H1 (cell line): ENCODE measurements at regions not wholly inside any gene's neighbourhood (a gene's known extent, or its start where the extent isn't known, plus 50 kb on each side); places are given as distances from the start of the nearest gene placed in this dataset.

Experiments used
- CTCF ChIA-PET: fragments of 300-600 bp; sonication (Branson Sonifier 250); formaldehyde crosslinking; loops from one replicate; lab custom pipeline; 2021; ENCODE audit not compliant: partially characterized antibody; lab: Charles Lee
- POLR2A ChIA-PET: fragments of 300-600 bp; sonication (Branson Sonifier 250); formaldehyde crosslinking; loops from one replicate; lab custom pipeline; 2021; ENCODE audit warnings: inconsistent platforms; ENCODE audit not compliant: partially characterized antibody; lab: Charles Lee
- DNase-seq, 2 experiments: peaks; one replicate each; pipeline versions ENCODE4 v3.0.0 to v3.0.0-alpha.2; 2010 to 2022; ENCODE audit warnings: low spot score in 2 of 2, low read depth in 1 of 2, mixed read lengths in 1 of 2
- FAIRE-seq: peaks from 2 replicates; lab custom pipeline; 2011; peaks lifted over from hg19 to GRCh38; lab: Jason Lieb, UNC
- H2AFZ ChIP-seq: 2 replicates; pipeline ENCODE4 v1.8.1; 2012; ENCODE audit warnings: low read length, inconsistent platforms
- H2AK5ac ChIP-seq: 2 replicates; pipeline ENCODE4 v1.6.1; 2013; ENCODE audit warnings: low read depth, low read length
- H2BK120ac ChIP-seq: replicated peaks from 2 replicates; pipeline ENCODE3; 2013; ENCODE audit warnings: low read depth, low read length, inconsistent platforms
- H2BK12ac ChIP-seq: 2 replicates; pipeline ENCODE4 v1.6.1; 2013; ENCODE audit warnings: low read depth, low read length
- H2BK15ac ChIP-seq: 2 replicates; pipeline ENCODE4 v1.6.1; 2013; ENCODE audit warnings: low read length
- H2BK20ac ChIP-seq: 2 replicates; pipeline ENCODE4 v1.6.1; 2013; ENCODE audit warnings: low read length
- H2BK5ac ChIP-seq: 2 replicates; pipeline ENCODE4 v1.6.1; 2013; ENCODE audit warnings: low read depth, low read length
- H3K14ac ChIP-seq: 2 replicates; pipeline ENCODE4 v1.6.1; 2013; ENCODE audit warnings: inconsistent platforms; ENCODE audit not compliant: insufficient read length
- H3K18ac ChIP-seq: 2 replicates; pipeline ENCODE4 v1.6.1; 2013; ENCODE audit warnings: low read length; ENCODE audit errors: extremely low read depth
- H3K23ac ChIP-seq: 2 replicates; pipeline ENCODE4 v1.6.1; 2013; ENCODE audit warnings: inconsistent platforms; ENCODE audit not compliant: insufficient read length
- H3K23me2 ChIP-seq: 2 replicates; pipeline ENCODE4 v1.6.1; 2013; ENCODE audit warnings: low read depth, low read length
- H3K27ac ChIP-seq: 2 replicates; pipeline ENCODE4 v1.6.1; 2011; ENCODE audit warnings: low read depth, low read length, inconsistent platforms
- H3K27me3 ChIP-seq, 4 experiments: replicated peaks in 1 of 4; 1 replicate in 1 of 4; 2 replicates in 3 of 4; pipeline versions ENCODE4 v1.6.1 to v1.8.1; 2011 to 2013; ENCODE audit warnings: low read length in 3 of 4, mild to moderate bottlenecking in 3 of 4, inconsistent platforms in 2 of 4, mixed read lengths in 2 of 4, moderate library complexity in 1 of 4; ENCODE audit not compliant: control insufficient read depth in 3 of 4, insufficient read depth in 3 of 4; ENCODE audit errors: extremely low read depth in 1 of 4
- H3K36me3 ChIP-seq, 4 experiments: 2 replicates each; pipeline versions ENCODE4 v1.6.1 to v1.8.1; 2011 to 2013; ENCODE audit warnings: mild to moderate bottlenecking in 4 of 4, low read length in 3 of 4, moderate library complexity in 2 of 4, control low read depth in 1 of 4, inconsistent platforms in 1 of 4; ENCODE audit not compliant: insufficient read depth in 4 of 4, control insufficient read depth in 2 of 4
- H3K4ac ChIP-seq: replicated peaks from 2 replicates; pipeline ENCODE3; 2013; ENCODE audit warnings: low read length, low read depth, mixed read lengths, inconsistent platforms; ENCODE audit not compliant: insufficient read length
- H3K4me1 ChIP-seq, 4 experiments: replicated peaks in 1 of 4; 1 replicate in 1 of 4; 2 replicates in 3 of 4; pipeline versions ENCODE4 v1.6.1 to v1.8.1; 2011 to 2013; ENCODE audit warnings: low read length in 3 of 4, inconsistent platforms in 2 of 4, mixed read lengths in 1 of 4; ENCODE audit not compliant: insufficient read depth in 4 of 4, control insufficient read depth in 3 of 4
- H3K4me2 ChIP-seq, 2 experiments: 2 replicates each; pipeline versions ENCODE4 v1.6.1 to v1.8.1; 2011 to 2013; ENCODE audit warnings: low read depth in 2 of 2, low read length in 2 of 2, control low read depth in 1 of 2, inconsistent platforms in 1 of 2, mild to moderate bottlenecking in 1 of 2; ENCODE audit not compliant: insufficient read depth in 1 of 2
- H3K4me3 ChIP-seq, 4 experiments: fragments of 200-600, 300-600 bp in 1 of 4; sonication (generic), shearing (Covaris generic), sonication (Bioruptor Twin) in 1 of 4; 2 replicates each; pipeline versions ENCODE4 v1.5.1 to v1.8.1; 2011 to 2016; ENCODE audit warnings: low read length in 4 of 4, low read depth in 3 of 4, control low read depth in 2 of 4, inconsistent platforms in 2 of 4, mild to moderate bottlenecking in 2 of 4, mixed read lengths in 1 of 4, moderate library complexity in 1 of 4; ENCODE audit not compliant: insufficient read depth in 2 of 4; ENCODE audit errors: extremely low read depth in 1 of 4
- H3K56ac ChIP-seq: replicated peaks from 2 replicates; pipeline ENCODE3; 2013; ENCODE audit warnings: low read depth, mild to moderate bottlenecking, mixed read lengths, low read length, inconsistent platforms; ENCODE audit not compliant: insufficient read length
- H3K79me1 ChIP-seq: 2 replicates; pipeline ENCODE4 v1.6.1; 2013; ENCODE audit warnings: low read depth, low read length, control low read depth
- H3K79me2 ChIP-seq, 2 experiments: 2 replicates each; pipeline versions ENCODE4 v1.6.1 to v1.8.1; 2012 to 2013; ENCODE audit warnings: low read length in 2 of 2, mild to moderate bottlenecking in 2 of 2, inconsistent platforms in 1 of 2; ENCODE audit not compliant: insufficient read depth in 2 of 2, control insufficient read depth in 1 of 2
- H3K9ac ChIP-seq, 4 experiments: replicated peaks in 1 of 4; 1 replicate in 1 of 4; 2 replicates in 3 of 4; pipeline versions ENCODE4 v1.6.1 to v1.8.1; 2011 to 2013; ENCODE audit warnings: low read depth in 3 of 4, low read length in 3 of 4, control low read depth in 2 of 4, mild to moderate bottlenecking in 2 of 4, moderate library complexity in 2 of 4, inconsistent platforms in 1 of 4; ENCODE audit errors: extremely low read depth in 1 of 4
- H3K9me3 ChIP-seq, 2 experiments: 2 replicates each; pipeline versions ENCODE4 v1.6.1 to v1.8.1; 2012 to 2013; ENCODE audit warnings: mild to moderate bottlenecking in 2 of 2, moderate library complexity in 2 of 2, control low read depth in 1 of 2, inconsistent platforms in 1 of 2, low read depth in 1 of 2, low read length in 1 of 2, mixed read lengths in 1 of 2; ENCODE audit not compliant: insufficient read depth in 2 of 2
- H4K20me1 ChIP-seq, 2 experiments: replicated peaks in 1 of 2; 2 replicates each; pipeline versions ENCODE3 to v1.8.1; 2011 to 2013; ENCODE audit warnings: inconsistent platforms in 2 of 2, low read length in 2 of 2, mild to moderate bottlenecking in 1 of 2; ENCODE audit not compliant: insufficient read depth in 2 of 2, control insufficient read depth in 1 of 2
- H4K5ac ChIP-seq: 2 replicates; pipeline ENCODE4 v1.6.1; 2013; ENCODE audit warnings: low read length, low read depth, mixed read lengths, inconsistent platforms; ENCODE audit not compliant: insufficient read length
- H4K8ac ChIP-seq: 2 replicates; pipeline ENCODE4 v1.8.0; 2013; ENCODE audit warnings: mild to moderate bottlenecking, moderate library complexity, low read length, inconsistent platforms; ENCODE audit not compliant: insufficient read depth; ENCODE audit errors: extremely low read depth
- H4K91ac ChIP-seq: replicated peaks from 2 replicates; pipeline ENCODE3; 2013; ENCODE audit warnings: low read length, mixed read lengths, inconsistent platforms; ENCODE audit not compliant: insufficient read length
- ASH2L ChIP-seq: fragments of 200-600, 300-600 bp; sonication (generic); IDR thresholded peaks from one replicate; pipeline ENCODE4 v1.7.1; 2017; ENCODE audit warnings: low read length
- CBX5 ChIP-seq: fragments of 300-800, 300-1000 bp; sonication (generic); IDR thresholded peaks from 2 replicates; pipeline ENCODE4 v1.7.1; 2016; ENCODE audit warnings: antibody characterized with exemption, low read length, low read depth
- CBX8 ChIP-seq: fragments of 300-800, 300-1000 bp; sonication (generic); IDR thresholded peaks from 2 replicates; pipeline ENCODE4 v1.7.1; 2016; ENCODE audit warnings: low read depth, low read length, borderline replicate concordance
- CHD1 ChIP-seq: IDR thresholded peaks from 2 replicates; pipeline ENCODE4 v1.6.1; 2012; ENCODE audit warnings: low read depth, low read length, improper control_type of control experiment
- CREB1 ChIP-seq: IDR thresholded peaks from 2 replicates; pipeline ENCODE4 v1.6.1; 2012; ENCODE audit warnings: inconsistent platforms
- EGR1 ChIP-seq: IDR thresholded peaks from 2 replicates; pipeline ENCODE4 v1.6.1; 2011; ENCODE audit warnings: low read depth, low read length, borderline replicate concordance
- GABPA ChIP-seq: IDR thresholded peaks from 2 replicates; pipeline ENCODE4 v1.6.1; 2011; ENCODE audit warnings: mild to moderate bottlenecking, low read length, moderate library complexity, borderline replicate concordance; ENCODE audit not compliant: insufficient read depth
- KDM4A ChIP-seq: IDR thresholded peaks from one replicate; pipeline ENCODE4 v1.7.1; 2012; ENCODE audit warnings: low read depth, mild to moderate bottlenecking, moderate library complexity, low read length, inconsistent platforms; ENCODE audit not compliant: severe bottlenecking
- RXRA ChIP-seq: IDR thresholded peaks from 2 replicates; pipeline ENCODE4 v1.6.1; 2011; ENCODE audit warnings: low read depth, mild to moderate bottlenecking, low read length, moderate library complexity; ENCODE audit not compliant: insufficient read depth
- SIX5 ChIP-seq: IDR thresholded peaks from 2 replicates; pipeline ENCODE4 v1.6.1; 2011; ENCODE audit warnings: mild to moderate bottlenecking, low read depth, low read length
- SP1 ChIP-seq: IDR thresholded peaks from 2 replicates; pipeline ENCODE4 v1.6.1; 2011; ENCODE audit warnings: low read depth, low read length
- SP4 ChIP-seq: IDR thresholded peaks from 2 replicates; pipeline ENCODE4 v1.6.1; 2012; ENCODE audit warnings: low read length, inconsistent platforms
- TAF7 ChIP-seq: optimal IDR thresholded peaks from 2 replicates; pipeline ENCODE3; 2011; ENCODE audit warnings: low read depth, mild to moderate bottlenecking, inconsistent platforms, low read length, moderate library complexity, borderline replicate concordance
- USF2 ChIP-seq: IDR thresholded peaks from 2 replicates; pipeline ENCODE4 v1.6.1; 2011; ENCODE audit warnings: low read length, improper control_type of control experiment
- YY1 ChIP-seq: IDR thresholded peaks from 2 replicates; pipeline ENCODE4 v1.6.1; 2011; ENCODE audit warnings: low read depth, mild to moderate bottlenecking, low read length
- WGBS, 2 experiments: shearing (Covaris generic) in 1 of 2; methylation state at CpG; one replicate each; pipeline versions ENCODE4 v1.1.6 to v1.1.7; 2013 to 2015; ENCODE audit warnings: low lambda C conversion rate in 2 of 2, mixed read lengths in 2 of 2, inconsistent platforms in 1 of 2, low coverage in 1 of 2, missing lambda C conversion rate in 1 of 2; ENCODE audit not compliant: insufficient replicate concordance in 2 of 2, insufficient coverage in 1 of 2, insufficient read length in 1 of 2; ENCODE audit errors: extremely low coverage in 1 of 2, missing lambda C conversion rate in 1 of 2; 5-methylcytosine and 5-hydroxymethylcytosine counted together

DNA sequence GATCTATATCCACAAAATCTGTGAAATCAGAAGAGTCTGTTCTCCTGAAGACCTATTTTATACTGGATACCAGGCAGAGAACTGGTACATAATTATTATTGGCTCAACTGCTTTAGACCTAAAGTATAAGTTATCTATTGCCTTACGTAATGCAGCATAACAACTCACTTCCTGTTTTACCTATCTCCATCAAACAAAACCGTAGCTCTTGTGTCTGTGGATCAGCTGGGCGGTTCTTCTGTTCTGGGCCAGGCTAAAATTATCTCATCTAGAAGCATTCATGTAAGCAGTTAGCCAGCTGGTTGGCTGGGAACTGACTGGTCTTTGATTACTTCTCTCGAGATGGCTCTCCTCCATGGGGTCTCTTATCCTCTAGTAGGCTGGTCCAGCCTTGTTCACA, 57.8 kb downstream of the PPP1R2C start:
- Histone ChIP-seq H4K8ac (no peak overlapping the region), H3K9ac (no peak overlapping the region), H2BK20ac (no peak overlapping the region), H2BK120ac (no peak overlapping the region), H3K4me1 (peaks cover 0 to 3% (median 1%) of the 10 kb centered on the region in 4 experiments; a peak in 3 of 7 replicates), H3K4ac (no peak overlapping the region), H3K9me3 (no peaks in the 10 kb centered on the region), H3K56ac (no peak overlapping the region), H2BK5ac (no peak overlapping the region), H4K91ac (no peak overlapping the region), H3K23me2 (no peaks in the 10 kb centered on the region), H2BK15ac (no peak overlapping the region), H3K79me2 (no peaks in the 10 kb centered on the region), H3K4me3 (no peak overlapping the region), H4K5ac (no peak overlapping the region), H2AFZ (no peak overlapping the region), H3K79me1 (no peaks in the 10 kb centered on the region), H3K4me2 (no peak overlapping the region), H3K23ac (no peak overlapping the region), H3K27ac (no peak overlapping the region), H3K18ac (no peak overlapping the region), H4K20me1 (no peaks in the 10 kb centered on the region), H3K27me3 (no peaks in the 10 kb centered on the region), H2BK12ac (no peak overlapping the region), H3K36me3 (no peaks in the 10 kb centered on the region), H2AK5ac (no peak overlapping the region), H3K14ac (no peak overlapping the region)
- DNase-seq (no peak), FAIRE-seq (no peak)
- CTCF ChIA-PET: no interaction called here
- TF ChIP-seq RXRA (no peak), EGR1 (no peak), USF2 (no peak), SP1 (no peak), SP4 (no peak), CREB1 (no peak), GABPA (no peak), SIX5 (no peak), CBX5 (no peak), TAF7 (no peak), CHD1 (no peak), CBX8 (no peak), KDM4A (no peak), ASH2L (no peak), YY1 (no peak)
- WGBS, 2 experiments: 96% methylated on average over 4 of the region's 4 CpGs; no CpG with 5 or more reads in 1 of the 2 experiments
- POLR2A ChIA-PET: no interaction called here
